Glutamatergic neuron (in vitro differentiated cells): ENCODE measurements at regions not wholly inside any gene's neighbourhood (a gene's known extent, or its start where the extent isn't known, plus 50 kb on each side); places are given as distances from the start of the nearest gene placed in this dataset.

Experiments
- DNase-seq: peaks from one replicate; pipeline ENCODE4 v3.0.0; 2022
- H3K27ac Mint-ChIP-seq: one replicate; pipeline ENCODE4 v1.8.0; 2020; ENCODE audit warnings: mild to moderate bottlenecking, mixed read lengths, inconsistent platforms; ENCODE audit not compliant: unreplicated experiment
- H3K27me3 Mint-ChIP-seq: one replicate; pipeline ENCODE4 v1.8.0; 2020; ENCODE audit warnings: mild to moderate bottlenecking, moderate library complexity, mixed read lengths, inconsistent platforms; ENCODE audit not compliant: unreplicated experiment
- H3K36me3 Mint-ChIP-seq: one replicate; pipeline ENCODE4 v1.8.0; 2020; ENCODE audit warnings: mild to moderate bottlenecking, mixed read lengths, inconsistent platforms; ENCODE audit not compliant: unreplicated experiment
- H3K4me1 Mint-ChIP-seq: one replicate; pipeline ENCODE4 v1.8.0; 2020; ENCODE audit warnings: mild to moderate bottlenecking, low read depth, mixed read lengths, inconsistent platforms; ENCODE audit not compliant: unreplicated experiment
- H3K4me3 Mint-ChIP-seq: one replicate; pipeline ENCODE4 v1.8.0; 2020; ENCODE audit warnings: mild to moderate bottlenecking, mixed read lengths, inconsistent platforms; ENCODE audit not compliant: unreplicated experiment
- H3K9me3 Mint-ChIP-seq: one replicate; pipeline ENCODE4 v1.8.0; 2020; ENCODE audit warnings: mild to moderate bottlenecking, moderate library complexity, mixed read lengths, inconsistent platforms; ENCODE audit not compliant: unreplicated experiment
- TF ChIP-seq, protein P1 (sequence below): fragments of 200-600 bp; sonication (generic); IDR thresholded peaks from one replicate; pipeline ENCODE4 v1.5.0; 2021; ENCODE audit not compliant: partially characterized antibody, unreplicated experiment

DNA sequence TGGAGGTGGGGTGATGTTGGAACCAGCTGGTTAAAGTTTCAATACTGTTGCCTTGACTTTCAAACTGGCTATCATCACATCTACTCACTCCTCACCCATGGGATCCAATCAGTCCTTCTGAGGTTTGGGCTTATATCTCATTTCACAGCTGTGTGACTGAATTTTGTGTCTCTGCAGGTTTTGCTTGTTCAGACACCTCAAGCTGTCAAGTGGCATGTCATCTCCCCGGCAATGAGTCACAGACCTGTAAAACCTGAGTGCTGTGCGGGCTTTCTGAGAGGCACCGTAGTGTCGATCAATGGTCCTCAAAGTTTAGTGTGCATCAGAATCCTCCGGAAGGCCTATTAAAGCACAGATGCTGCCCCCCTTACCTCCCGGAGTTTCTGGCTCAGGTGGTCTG is 86.4 kb upstream of the RORA start:
- TF ChIP-seq, protein P1, sequence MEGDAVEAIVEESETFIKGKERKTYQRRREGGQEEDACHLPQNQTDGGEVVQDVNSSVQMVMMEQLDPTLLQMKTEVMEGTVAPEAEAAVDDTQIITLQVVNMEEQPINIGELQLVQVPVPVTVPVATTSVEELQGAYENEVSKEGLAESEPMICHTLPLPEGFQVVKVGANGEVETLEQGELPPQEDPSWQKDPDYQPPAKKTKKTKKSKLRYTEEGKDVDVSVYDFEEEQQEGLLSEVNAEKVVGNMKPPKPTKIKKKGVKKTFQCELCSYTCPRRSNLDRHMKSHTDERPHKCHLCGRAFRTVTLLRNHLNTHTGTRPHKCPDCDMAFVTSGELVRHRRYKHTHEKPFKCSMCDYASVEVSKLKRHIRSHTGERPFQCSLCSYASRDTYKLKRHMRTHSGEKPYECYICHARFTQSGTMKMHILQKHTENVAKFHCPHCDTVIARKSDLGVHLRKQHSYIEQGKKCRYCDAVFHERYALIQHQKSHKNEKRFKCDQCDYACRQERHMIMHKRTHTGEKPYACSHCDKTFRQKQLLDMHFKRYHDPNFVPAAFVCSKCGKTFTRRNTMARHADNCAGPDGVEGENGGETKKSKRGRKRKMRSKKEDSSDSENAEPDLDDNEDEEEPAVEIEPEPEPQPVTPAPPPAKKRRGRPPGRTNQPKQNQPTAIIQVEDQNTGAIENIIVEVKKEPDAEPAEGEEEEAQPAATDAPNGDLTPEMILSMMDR = no peak
- H3K4me1 Mint-ChIP-seq = peaks cover 7% of the 10 kb centered on the region
- H3K4me3 Mint-ChIP-seq = no peak overlapping the region
- peaks cover 2% of the 10 kb centered on the region for H3K27me3 Mint-ChIP-seq
- H3K9me3 Mint-ChIP-seq = peaks cover 10% of the 10 kb centered on the region
- no peak for DNase-seq
- peaks cover 15% of the 10 kb centered on the region for H3K36me3 Mint-ChIP-seq
- H3K27ac Mint-ChIP-seq = no peak overlapping the region

GRCh38 chr15:61314427-61314826 is 85.3 kb upstream of the RORA start:
- no peaks in the 10 kb centered on the region for H3K27me3 Mint-ChIP-seq
- peaks cover 7% of the 10 kb centered on the region for H3K9me3 Mint-ChIP-seq
- peaks cover 8% of the 10 kb centered on the region for H3K36me3 Mint-ChIP-seq
- no peak overlapping the region for H3K27ac Mint-ChIP-seq
- H3K4me3 Mint-ChIP-seq = no peak overlapping the region
- DNase-seq = no peak
- TF ChIP-seq, protein P1 = no peak
- H3K4me1 Mint-ChIP-seq = peaks cover 7% of the 10 kb centered on the region

GRCh38 chr15:61309617-61310016 is 80.5 kb upstream of the RORA start:
- Mint-ChIP-seq H3K4me3 (no peak overlapping the region), H3K4me1 (no peaks in the 10 kb centered on the region), H3K36me3 (peaks cover 5% of the 10 kb centered on the region), H3K9me3 (peaks cover 2% of the 10 kb centered on the region), H3K27me3 (no peaks in the 10 kb centered on the region), H3K27ac (no peak overlapping the region)
- no peak for DNase-seq
- TF ChIP-seq, protein P1 = no peak

DNA sequence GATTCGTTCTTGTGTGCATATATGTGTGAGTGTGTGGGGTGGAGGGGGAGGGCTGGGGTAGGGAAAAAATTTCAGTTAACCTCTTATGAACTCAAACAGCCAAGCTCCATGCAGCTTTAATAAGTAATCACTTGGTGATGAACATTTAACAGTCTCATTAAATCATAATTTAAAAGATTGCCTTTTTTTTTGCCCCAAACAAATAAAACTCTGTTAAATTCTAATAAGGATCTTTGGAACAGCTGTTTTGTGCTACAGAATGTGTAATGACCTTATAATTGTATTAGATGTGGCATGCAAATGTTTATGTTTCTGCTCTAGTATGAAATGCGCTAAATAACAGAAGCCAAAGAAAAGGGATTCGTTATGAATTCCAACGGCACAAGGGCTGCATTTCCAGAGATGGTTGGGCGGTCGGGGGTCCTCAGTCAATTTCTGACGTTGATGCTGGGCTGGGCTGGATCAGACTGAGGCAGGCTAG is 80.0 kb upstream of the RORA start:
- no peaks in the 10 kb centered on the region for H3K4me1 Mint-ChIP-seq
- H3K4me3 Mint-ChIP-seq = no peak overlapping the region
- H3K27ac Mint-ChIP-seq = no peak overlapping the region
- no peak for DNase-seq
- no peaks in the 10 kb centered on the region for H3K27me3 Mint-ChIP-seq
- H3K36me3 Mint-ChIP-seq = peaks cover 5% of the 10 kb centered on the region
- TF ChIP-seq, protein P1 = no peak
- H3K9me3 Mint-ChIP-seq = peaks cover 2% of the 10 kb centered on the region

DNA sequence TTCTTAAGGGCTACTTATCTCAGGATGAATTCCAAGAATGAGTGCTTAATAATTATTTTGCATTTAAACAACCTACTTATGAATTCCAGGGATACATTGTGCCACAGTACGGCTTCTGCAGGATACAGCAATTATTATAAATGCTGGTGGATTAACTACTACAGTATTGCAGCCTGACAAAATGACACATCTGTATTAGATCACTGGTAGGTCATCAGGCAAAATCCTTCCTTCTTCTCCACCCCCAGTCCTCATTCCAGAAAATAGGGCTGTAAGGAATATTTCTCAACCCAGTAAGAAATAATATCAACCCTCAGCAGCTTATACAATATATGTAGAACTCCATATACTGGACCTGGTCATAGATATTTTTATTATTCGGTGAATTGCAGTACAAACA is 79.3 kb upstream of the RORA start:
- Mint-ChIP-seq H3K9me3 (peaks cover 2% of the 10 kb centered on the region), H3K27ac (no peak overlapping the region), H3K27me3 (no peaks in the 10 kb centered on the region), H3K36me3 (peaks cover 5% of the 10 kb centered on the region), H3K4me1 (no peaks in the 10 kb centered on the region), H3K4me3 (no peak overlapping the region)
- DNase-seq = no peak
- TF ChIP-seq, protein P1 = no peak
